A673 (cell line): ENCODE measurements at regions not wholly inside any gene's neighbourhood (a gene's known extent, or its start where the extent isn't known, plus 50 kb on each side); places are given as distances from the start of the nearest gene placed in this dataset.

Experiments
- EZH2 ChIP-seq: fragments of 200-600 bp; sonication (generic); IDR thresholded peaks from 2 replicates; pipeline ENCODE4 v1.6.1; 2017; ENCODE audit warnings: borderline replicate concordance, low read depth, mild to moderate bottlenecking, mixed read lengths, antibody characterized with exemption, low read length; ENCODE audit not compliant: poor library complexity, severe bottlenecking
- TF ChIP-seq, protein P1 (sequence below): fragments of 300-800, 200-600 bp; sonication (generic); conservative IDR thresholded peaks from 2 replicates; pipeline ENCODE4 v1.5.1; 2017; ENCODE audit warnings: low read depth, mild to moderate bottlenecking, antibody characterized with exemption, low read length, moderate library complexity, mixed read lengths

DNA sequence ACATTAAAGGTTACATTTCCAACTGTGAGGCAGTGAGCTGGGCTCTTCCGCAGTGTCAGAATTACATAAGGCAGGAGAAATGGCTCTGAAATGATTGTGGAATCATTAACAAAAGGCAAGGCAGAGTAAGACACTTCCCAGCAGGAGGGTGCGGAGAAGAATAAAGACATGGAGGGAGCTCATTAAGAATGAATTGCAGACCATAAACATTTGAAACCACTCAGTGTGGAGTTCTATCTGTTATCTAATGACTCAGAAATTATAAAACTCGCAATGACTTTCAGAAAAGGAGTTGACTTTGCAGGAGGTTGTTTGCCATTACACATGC, 77.0 kb downstream of the SMIM21 start:
- TF ChIP-seq, protein P1, sequence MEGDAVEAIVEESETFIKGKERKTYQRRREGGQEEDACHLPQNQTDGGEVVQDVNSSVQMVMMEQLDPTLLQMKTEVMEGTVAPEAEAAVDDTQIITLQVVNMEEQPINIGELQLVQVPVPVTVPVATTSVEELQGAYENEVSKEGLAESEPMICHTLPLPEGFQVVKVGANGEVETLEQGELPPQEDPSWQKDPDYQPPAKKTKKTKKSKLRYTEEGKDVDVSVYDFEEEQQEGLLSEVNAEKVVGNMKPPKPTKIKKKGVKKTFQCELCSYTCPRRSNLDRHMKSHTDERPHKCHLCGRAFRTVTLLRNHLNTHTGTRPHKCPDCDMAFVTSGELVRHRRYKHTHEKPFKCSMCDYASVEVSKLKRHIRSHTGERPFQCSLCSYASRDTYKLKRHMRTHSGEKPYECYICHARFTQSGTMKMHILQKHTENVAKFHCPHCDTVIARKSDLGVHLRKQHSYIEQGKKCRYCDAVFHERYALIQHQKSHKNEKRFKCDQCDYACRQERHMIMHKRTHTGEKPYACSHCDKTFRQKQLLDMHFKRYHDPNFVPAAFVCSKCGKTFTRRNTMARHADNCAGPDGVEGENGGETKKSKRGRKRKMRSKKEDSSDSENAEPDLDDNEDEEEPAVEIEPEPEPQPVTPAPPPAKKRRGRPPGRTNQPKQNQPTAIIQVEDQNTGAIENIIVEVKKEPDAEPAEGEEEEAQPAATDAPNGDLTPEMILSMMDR: no peak
- no peak for TF ChIP-seq EZH2
